Esophagus squamous epithelium (tissue), 5 donors: ENCODE measurements at regions not wholly inside any gene's neighbourhood (a gene's known extent, or its start where the extent isn't known, plus 50 kb on each side); places are given as distances from the start of the nearest gene placed in this dataset.

Experiments
- DNase-seq: peaks from one replicate; lab custom pipeline; 2025; lab: John Stamatoyannopoulos, UW
- H3K27ac ChIP-seq, 4 donors: fragments of 200-600 bp; sonication (generic); one replicate each; pipeline ENCODE4 v1.5.1; 2016 to 2019; ENCODE audit warnings: mild to moderate bottlenecking in 1 of 4
- H3K27me3 ChIP-seq, 4 donors: fragments of 200-600 bp; sonication (generic); 1 replicate in 3 of 4; 2 replicates in 1 of 4; pipeline versions ENCODE4 v1.5.1 to v1.6.0; 2017 to 2021; ENCODE audit warnings: antibody characterized with exemption in 1 of 4
- H3K36me3 ChIP-seq, 3 donors: fragments of 200-600 bp; sonication (generic); one replicate each; pipeline ENCODE4 v1.5.1; 2016 to 2019
- H3K4me1 ChIP-seq, 3 donors: fragments of 200-600 bp; sonication (generic); one replicate each; pipeline ENCODE4 v1.5.1; 2017 to 2019
- H3K4me3 ChIP-seq, 4 donors: fragments of 200-600 bp; sonication (generic); 1 replicate in 3 of 4; 2 replicates in 1 of 4; pipeline ENCODE4 v1.5.1; 2016 to 2019; ENCODE audit warnings: mild to moderate bottlenecking in 2 of 4, moderate library complexity in 1 of 4
- H3K9me3 ChIP-seq, 3 donors: fragments of 200-600 bp; sonication (generic); one replicate each; pipeline ENCODE4 v1.5.1; 2016 to 2019
- POLR2A ChIP-seq, 4 donors: fragments of 450-650 bp; IDR thresholded peaks; one replicate each; pipeline ENCODE4 v1.6.1; 2017; ENCODE audit warnings: antibody characterized with exemption in 4 of 4, mild to moderate bottlenecking in 4 of 4, moderate library complexity in 3 of 4
- WGBS, 2 donors: methylation state at CpG; one replicate each; pipeline ENCODE4 v1.1.5; 2018; 5-methylcytosine and 5-hydroxymethylcytosine counted together
- intact Hi-C: fragments of 100-400 bp; cut with DNase I; formaldehyde crosslinking; loops from one replicate; pipeline ENCODE4 v1.15.0; 2022
- TF ChIP-seq, protein P1 (sequence below), 6 experiments: fragments of 450-650 bp in 4 of 6; fragments of 200-600 bp in 2 of 6; sonication (generic) in 2 of 6; IDR thresholded peaks; one replicate each; pipeline ENCODE4 v1.5.1; 2016 to 2019; ENCODE audit warnings: antibody characterized with exemption in 6 of 6, mild to moderate bottlenecking in 4 of 6, moderate library complexity in 4 of 6
- donor health status: DM: yes; HTN: yes; CAD: no.

GRCh38 chr4:144298519-144298918 lies 158.0 kb upstream of the GYPA start:
- Histone ChIP-seq H3K27ac (no peak overlapping the region), H3K36me3 (no peaks in the 10 kb centered on the region), H3K9me3 (no peaks in the 10 kb centered on the region), H3K4me3 (no peak overlapping the region), H3K27me3 (no peaks in the 10 kb centered on the region), H3K4me1 (no peaks in the 10 kb centered on the region)
- no peak for DNase-seq
- TF ChIP-seq, protein P1, sequence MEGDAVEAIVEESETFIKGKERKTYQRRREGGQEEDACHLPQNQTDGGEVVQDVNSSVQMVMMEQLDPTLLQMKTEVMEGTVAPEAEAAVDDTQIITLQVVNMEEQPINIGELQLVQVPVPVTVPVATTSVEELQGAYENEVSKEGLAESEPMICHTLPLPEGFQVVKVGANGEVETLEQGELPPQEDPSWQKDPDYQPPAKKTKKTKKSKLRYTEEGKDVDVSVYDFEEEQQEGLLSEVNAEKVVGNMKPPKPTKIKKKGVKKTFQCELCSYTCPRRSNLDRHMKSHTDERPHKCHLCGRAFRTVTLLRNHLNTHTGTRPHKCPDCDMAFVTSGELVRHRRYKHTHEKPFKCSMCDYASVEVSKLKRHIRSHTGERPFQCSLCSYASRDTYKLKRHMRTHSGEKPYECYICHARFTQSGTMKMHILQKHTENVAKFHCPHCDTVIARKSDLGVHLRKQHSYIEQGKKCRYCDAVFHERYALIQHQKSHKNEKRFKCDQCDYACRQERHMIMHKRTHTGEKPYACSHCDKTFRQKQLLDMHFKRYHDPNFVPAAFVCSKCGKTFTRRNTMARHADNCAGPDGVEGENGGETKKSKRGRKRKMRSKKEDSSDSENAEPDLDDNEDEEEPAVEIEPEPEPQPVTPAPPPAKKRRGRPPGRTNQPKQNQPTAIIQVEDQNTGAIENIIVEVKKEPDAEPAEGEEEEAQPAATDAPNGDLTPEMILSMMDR (IDR thresholded peaks at IDR 0.05), result no peak
- no peak for TF ChIP-seq POLR2A (IDR thresholded peaks at IDR 0.05)
- intact Hi-C loops, result no loop called here
- WGBS, 2 donors, result 53 to 60% methylated on average over 3 of the region's 3 CpGs

DNA sequence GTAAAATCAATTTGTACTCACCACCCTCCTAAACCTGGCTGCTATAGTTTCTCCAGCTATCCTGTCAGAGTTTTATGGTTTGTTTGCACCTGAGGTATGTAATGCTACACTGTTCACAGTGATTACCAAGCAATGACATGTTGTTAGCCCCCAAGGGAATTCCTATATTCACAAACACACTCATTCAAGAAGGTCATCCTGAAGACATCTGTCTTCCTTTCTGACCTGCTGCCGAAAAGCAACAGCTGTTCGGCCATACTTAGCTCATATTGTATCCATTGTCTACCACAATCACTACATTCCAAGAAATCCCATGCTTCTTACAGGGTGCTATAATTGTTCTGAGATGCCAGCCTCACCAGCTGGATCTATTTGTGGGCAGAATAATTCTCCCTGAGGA lies 160.1 kb upstream of the GYPA start:
- Histone ChIP-seq H3K27me3 (no peaks in the 10 kb centered on the region), H3K36me3 (no peaks in the 10 kb centered on the region), H3K4me3 (no peak overlapping the region), H3K27ac (no peak overlapping the region), H3K4me1 (no peaks in the 10 kb centered on the region), H3K9me3 (no peaks in the 10 kb centered on the region)
- WGBS, 2 donors, result 39 to 49% methylated on average over 2 of the region's 2 CpGs
- TF ChIP-seq, protein P1 (IDR thresholded peaks at IDR 0.05), result no peak
- TF ChIP-seq POLR2A (IDR thresholded peaks at IDR 0.05), result no peak
- intact Hi-C loops, result no loop called here
- no peak for DNase-seq

DNA sequence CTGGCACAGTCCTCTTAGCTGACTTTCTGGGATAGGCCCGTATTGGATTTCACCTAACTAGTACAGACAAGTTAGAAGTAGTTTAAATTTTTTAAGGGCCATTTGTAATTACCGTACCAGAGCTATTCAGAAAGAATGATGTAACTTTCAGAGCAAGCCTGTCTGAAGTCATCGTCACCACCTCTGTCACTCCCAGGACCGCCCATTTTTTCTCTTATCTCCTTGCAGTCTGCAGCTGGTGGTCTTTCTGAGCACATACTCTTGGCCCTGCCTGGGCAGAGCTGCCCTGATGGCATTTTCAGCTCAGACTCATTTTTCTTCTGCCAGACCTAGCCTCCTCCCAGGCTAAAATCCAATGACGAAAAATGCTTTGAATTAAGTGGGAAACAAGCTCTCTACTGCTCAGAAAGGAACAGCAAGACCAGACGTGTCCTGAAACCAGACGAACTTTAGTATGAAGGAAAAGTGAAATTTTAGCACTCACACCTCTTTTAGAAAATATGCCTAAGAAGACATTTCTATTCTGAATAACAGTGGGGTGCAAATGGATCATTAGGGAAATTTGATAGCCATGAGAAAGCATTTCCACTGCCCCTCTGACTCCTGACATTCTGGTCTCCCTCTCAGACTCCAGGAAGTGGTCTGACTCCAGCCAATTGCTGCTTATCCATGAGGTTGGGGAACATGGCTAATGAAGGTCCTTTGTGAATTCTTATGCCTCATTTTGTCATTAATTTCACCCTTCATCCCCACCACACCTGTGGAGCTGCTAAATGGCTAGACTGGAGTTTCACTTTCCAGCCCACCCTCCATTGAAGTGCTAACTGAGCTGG lies 162.4 kb upstream of the GYPA start:
- Histone ChIP-seq H3K27me3 (no peaks in the 10 kb centered on the region), H3K9me3 (no peaks in the 10 kb centered on the region), H3K4me1 (no peaks in the 10 kb centered on the region), H3K36me3 (no peaks in the 10 kb centered on the region), H3K27ac (no peak overlapping the region), H3K4me3 (no peak overlapping the region)
- no peak for DNase-seq
- 33 to 67% methylated on average over 7 of the region's 7 CpGs for WGBS, 2 donors
- intact Hi-C loops, result no loop called here
- no peak for TF ChIP-seq POLR2A (IDR thresholded peaks at IDR 0.05)
- TF ChIP-seq, protein P1 (IDR thresholded peaks at IDR 0.05), result no peak

- intact Hi-C loops, result no loop called here
- Histone ChIP-seq H3K9me3 (no peaks in the 10 kb centered on the region), H3K4me1 (no peaks in the 10 kb centered on the region), H3K4me3 (no peak overlapping the region), H3K36me3 (no peaks in the 10 kb centered on the region), H3K27me3 (no peaks in the 10 kb centered on the region), H3K27ac (no peak overlapping the region)
- 66 to 79% methylated on average over 2 of the region's 2 CpGs for whole genome bisulfite sequencing, 2 donors
- TF ChIP-seq, protein P1 (IDR thresholded peaks at IDR 0.05), result no peak
- TF ChIP-seq POLR2A (IDR thresholded peaks at IDR 0.05), result no peak
- DNase-seq, result no peak
Measured at GRCh38 chr4:144304025-144304424, 163.5 kb upstream of the GYPA start.

DNA sequence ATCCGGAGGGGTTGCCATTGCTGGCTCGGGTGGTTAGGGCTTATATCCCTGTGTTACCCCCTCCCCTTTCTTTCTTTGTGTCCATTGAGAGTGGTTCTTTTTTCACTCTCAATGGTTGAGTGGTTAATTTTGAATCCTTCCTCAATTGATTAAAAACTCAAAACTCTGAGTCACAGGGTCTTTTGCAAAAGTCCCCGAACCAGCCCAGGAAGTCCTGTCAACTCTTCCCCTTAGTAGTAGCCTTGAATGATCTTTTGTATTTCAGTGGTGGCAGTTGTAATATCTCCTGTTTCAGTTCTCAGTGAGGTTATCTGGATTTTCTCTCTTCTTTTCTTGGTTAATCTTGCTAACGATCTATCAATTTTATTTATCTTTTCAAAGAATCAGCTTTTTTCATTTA lies 170.0 kb upstream of the GYPA start:
- Histone ChIP-seq H3K36me3 (no peaks in the 10 kb centered on the region), H3K9me3 (peaks cover 0 to 22% (median 8%) of the 10 kb centered on the region in 3 donors), H3K27me3 (no peaks in the 10 kb centered on the region), H3K27ac (no peak overlapping the region), H3K4me1 (peaks cover 0 to 3% (median 0%) of the 10 kb centered on the region in 3 donors), H3K4me3 (no peak overlapping the region)
- WGBS, 2 donors, result 70 to 73% methylated on average over 4 of the region's 4 CpGs
- no peak for TF ChIP-seq POLR2A (IDR thresholded peaks at IDR 0.05)
- TF ChIP-seq, protein P1 (IDR thresholded peaks at IDR 0.05), result no peak
- intact Hi-C loops, result no loop called here
- no peak for DNase-seq
